Thoracic aorta (tissue), 2 donors: ENCODE measurements at regions not wholly inside any gene's neighbourhood (a gene's known extent, or its start where the extent isn't known, plus 50 kb on each side); places are given as distances from the start of the nearest gene placed in this dataset.

Experiments
- ATAC-seq: fragments of 150-250 bp; one replicate; pipeline ENCODE4 v1.8.0; 2017; ENCODE audit warnings: low read depth; ENCODE audit not compliant: insufficient number of reproducible peaks, low FRiP score
- DNase-seq: peaks from one replicate; pipeline ENCODE4 v3.0.0-alpha.2; 2020; ENCODE audit warnings: low spot score
- H3K27ac ChIP-seq, 2 donors: fragments of 200-600 bp; sonication (generic); 1 replicate in 1 of 2; 2 replicates in 1 of 2; pipeline ENCODE4 v1.5.1; 2016; ENCODE audit warnings: mild to moderate bottlenecking in 2 of 2, moderate library complexity in 2 of 2
- H3K27me3 ChIP-seq: fragments of 200-600 bp; sonication (generic); replicated peaks from 2 replicates; pipeline ENCODE4 v1.6.0; 2016; ENCODE audit warnings: mild to moderate bottlenecking; ENCODE audit not compliant: insufficient read depth
- H3K36me3 ChIP-seq: fragments of 200-600 bp; sonication (generic); one replicate; pipeline ENCODE4 v1.5.1; 2016
- H3K4me1 ChIP-seq, 2 donors: fragments of 200-600 bp; sonication (generic); 1 replicate in 1 of 2; 2 replicates in 1 of 2; pipeline versions ENCODE4 v1.5.1 to v1.6.0; 2016; ENCODE audit warnings: low read depth in 2 of 2, mild to moderate bottlenecking in 1 of 2; ENCODE audit not compliant: control insufficient read depth in 1 of 2
- H3K4me3 ChIP-seq: fragments of 200-600 bp; sonication (generic); 2 replicates; pipeline ENCODE4 v1.5.1; 2016; ENCODE audit warnings: mild to moderate bottlenecking
- H3K9me3 ChIP-seq: fragments of 200-600 bp; sonication (generic); 2 replicates; pipeline ENCODE4 v1.5.1; 2016
- TF ChIP-seq, protein P1 (sequence below): fragments of 200-600 bp; sonication (generic); IDR thresholded peaks from one replicate; pipeline ENCODE4 v1.5.1; 2019; ENCODE audit warnings: antibody characterized with exemption

DNA sequence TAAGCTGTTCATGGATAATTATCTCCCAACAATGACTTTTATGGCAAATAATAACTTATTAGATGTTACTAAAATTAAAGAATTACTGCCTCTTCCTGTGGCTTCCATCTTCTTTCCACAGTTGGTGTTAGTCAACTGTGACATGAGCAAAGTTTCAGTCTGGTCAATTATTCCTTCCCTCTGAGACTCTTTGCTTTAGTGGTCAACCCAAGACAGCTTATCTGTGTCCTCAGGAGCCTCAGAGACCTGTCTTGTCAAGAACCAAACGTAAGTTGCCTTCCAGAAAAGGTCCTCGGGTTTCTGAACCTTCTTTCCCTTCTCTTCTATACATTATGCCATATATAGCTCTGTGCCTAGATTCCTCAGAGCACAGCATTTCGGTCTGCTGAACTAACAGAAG lies 263.2 kb upstream of the ZP4 start:
- TF ChIP-seq, protein P1, sequence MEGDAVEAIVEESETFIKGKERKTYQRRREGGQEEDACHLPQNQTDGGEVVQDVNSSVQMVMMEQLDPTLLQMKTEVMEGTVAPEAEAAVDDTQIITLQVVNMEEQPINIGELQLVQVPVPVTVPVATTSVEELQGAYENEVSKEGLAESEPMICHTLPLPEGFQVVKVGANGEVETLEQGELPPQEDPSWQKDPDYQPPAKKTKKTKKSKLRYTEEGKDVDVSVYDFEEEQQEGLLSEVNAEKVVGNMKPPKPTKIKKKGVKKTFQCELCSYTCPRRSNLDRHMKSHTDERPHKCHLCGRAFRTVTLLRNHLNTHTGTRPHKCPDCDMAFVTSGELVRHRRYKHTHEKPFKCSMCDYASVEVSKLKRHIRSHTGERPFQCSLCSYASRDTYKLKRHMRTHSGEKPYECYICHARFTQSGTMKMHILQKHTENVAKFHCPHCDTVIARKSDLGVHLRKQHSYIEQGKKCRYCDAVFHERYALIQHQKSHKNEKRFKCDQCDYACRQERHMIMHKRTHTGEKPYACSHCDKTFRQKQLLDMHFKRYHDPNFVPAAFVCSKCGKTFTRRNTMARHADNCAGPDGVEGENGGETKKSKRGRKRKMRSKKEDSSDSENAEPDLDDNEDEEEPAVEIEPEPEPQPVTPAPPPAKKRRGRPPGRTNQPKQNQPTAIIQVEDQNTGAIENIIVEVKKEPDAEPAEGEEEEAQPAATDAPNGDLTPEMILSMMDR = no peak
- ATAC-seq = no peak
- H3K9me3 ChIP-seq = no peaks in the 10 kb centered on the region
- H3K4me3 ChIP-seq = no peak overlapping the region
- H3K27me3 ChIP-seq = no peaks in the 10 kb centered on the region
- no peak overlapping the region for H3K27ac ChIP-seq
- no peaks in the 10 kb centered on the region for H3K36me3 ChIP-seq
- H3K4me1 ChIP-seq = no peaks in the 10 kb centered on the region
- DNase-seq = no peak

DNA sequence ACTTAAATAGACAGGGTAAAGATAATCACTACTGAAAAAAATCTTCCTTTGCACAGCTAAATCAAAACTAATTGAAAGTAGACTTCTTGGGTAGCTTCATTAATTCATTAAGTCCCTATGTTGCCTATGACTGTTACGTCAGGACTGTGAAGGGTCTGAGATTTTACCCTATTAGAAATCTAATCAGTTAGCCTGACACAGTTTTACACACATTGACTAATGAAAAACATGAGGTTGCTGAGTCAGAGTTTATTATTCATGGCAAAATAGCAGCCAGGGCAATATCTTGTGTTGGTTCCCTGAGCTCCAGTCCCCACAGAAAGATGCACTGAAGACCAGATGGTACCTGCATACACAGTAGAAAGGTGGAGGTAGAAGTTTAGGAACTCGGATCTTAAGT lies 262.5 kb upstream of the ZP4 start:
- H3K9me3 ChIP-seq = no peaks in the 10 kb centered on the region
- H3K27me3 ChIP-seq = no peaks in the 10 kb centered on the region
- TF ChIP-seq, protein P1 = no peak
- no peaks in the 10 kb centered on the region for H3K36me3 ChIP-seq
- no peaks in the 10 kb centered on the region for H3K4me1 ChIP-seq
- no peak for ATAC-seq
- no peak overlapping the region for H3K4me3 ChIP-seq
- no peak for DNase-seq
- H3K27ac ChIP-seq = no peak overlapping the region

DNA sequence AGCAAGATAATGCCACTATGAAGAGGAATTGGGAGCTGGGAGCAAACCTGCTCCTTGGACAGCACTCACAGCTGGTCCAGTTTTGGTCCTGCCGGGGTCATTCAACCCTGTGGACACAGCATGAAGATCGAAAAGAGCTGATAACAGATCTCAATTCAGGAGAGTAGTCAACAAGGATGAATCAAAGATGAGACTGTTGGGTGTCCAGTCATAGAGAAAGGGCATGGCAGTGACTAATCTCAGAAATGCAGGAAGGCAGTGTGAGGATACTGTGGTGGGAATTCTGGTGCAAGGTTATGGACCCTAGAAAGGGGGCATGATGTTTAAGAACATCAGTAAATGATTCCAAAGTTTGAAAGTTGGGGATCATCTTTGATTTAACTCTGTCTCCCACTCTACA lies 261.4 kb upstream of the ZP4 start:
- TF ChIP-seq, protein P1 = no peak
- Histone ChIP-seq H3K9me3 (no peaks in the 10 kb centered on the region), H3K27me3 (no peaks in the 10 kb centered on the region), H3K36me3 (no peaks in the 10 kb centered on the region), H3K4me1 (no peaks in the 10 kb centered on the region), H3K4me3 (no peak overlapping the region), H3K27ac (no peak overlapping the region)
- no peak for ATAC-seq
- no peak for DNase-seq

- Histone ChIP-seq H3K27me3 (no peaks in the 10 kb centered on the region), H3K4me1 (no peaks in the 10 kb centered on the region), H3K36me3 (no peaks in the 10 kb centered on the region), H3K9me3 (no peaks in the 10 kb centered on the region), H3K27ac (no peak overlapping the region), H3K4me3 (no peak overlapping the region)
- TF ChIP-seq, protein P1 = no peak
- DNase-seq = no peak
- no peak for ATAC-seq
These were observed 252.3 kb upstream of the ZP4 start for GRCh38 chr1:238143038-238143437.

GRCh38 chr1:238141353-238141752 lies 250.6 kb upstream of the ZP4 start:
- no peak overlapping the region for H3K27ac ChIP-seq
- no peaks in the 10 kb centered on the region for H3K9me3 ChIP-seq
- ATAC-seq (no peak), DNase-seq (no peak)
- no peaks in the 10 kb centered on the region for H3K36me3 ChIP-seq
- no peak overlapping the region for H3K4me3 ChIP-seq
- no peaks in the 10 kb centered on the region for H3K4me1 ChIP-seq
- TF ChIP-seq, protein P1 = no peak
- H3K27me3 ChIP-seq = no peaks in the 10 kb centered on the region
